Transverse colon (tissue), 3 donors: ENCODE measurements at regions not wholly inside any gene's neighbourhood (a gene's known extent, or its start where the extent isn't known, plus 50 kb on each side); places are given as distances from the start of the nearest gene placed in this dataset.

Experiments used
- CTCF ChIP-seq, 5 experiments: fragments of 200-600 bp in 3 of 5; fragments of 450-650 bp in 2 of 5; sonication (generic) in 3 of 5; IDR thresholded peaks; 1 replicate in 2 of 5; 2 replicates in 3 of 5; pipeline ENCODE4 v1.5.1; 2016 to 2017; ENCODE audit warnings: antibody characterized with exemption in 5 of 5, inconsistent platforms in 3 of 5, mild to moderate bottlenecking in 2 of 5, moderate library complexity in 1 of 5
- EP300 ChIP-seq: sonication (generic); formaldehyde crosslinking; IDR thresholded peaks from one replicate; pipeline ENCODE4 v1.6.1; 2017; ENCODE audit warnings: antibody characterized with exemption, low read depth

- no peak for TF ChIP-seq CTCF (IDR thresholded peaks at IDR 0.05)
- TF ChIP-seq EP300 = no peak
These were observed 121.7 kb downstream of the MRPL14 start for GRCh38 chr6:44005507-44005903.
